HL-60 (cell line): ENCODE measurements at regions not wholly inside any gene's neighbourhood (a gene's known extent, or its start where the extent isn't known, plus 50 kb on each side); places are given as distances from the start of the nearest gene placed in this dataset.

Experiments used
- DNase-seq, 2 experiments: peaks; one replicate each; pipeline ENCODE4 v3.0.0-alpha.2; 2010 to 2020; ENCODE audit warnings: low read depth in 1 of 2, low spot score in 1 of 2
- H3K27ac ChIP-seq: fragments of 250-450 bp; sonication (Bioruptor Pico); replicated peaks from 2 replicates; pipeline ENCODE4 v1.5.1; 2020; ENCODE audit warnings: mild to moderate bottlenecking, moderate library complexity
- H3K27me3 ChIP-seq: fragments of 250-450 bp; sonication (Bioruptor Pico); 2 replicates; pipeline ENCODE4 v1.5.1; 2021; ENCODE audit warnings: mild to moderate bottlenecking, moderate library complexity; ENCODE audit not compliant: insufficient read depth, poor library complexity, severe bottlenecking
- H3K4me3 ChIP-seq: replicated peaks from 2 replicates; pipeline ENCODE4 v1.5.1; 2011; ENCODE audit warnings: mild to moderate bottlenecking, control low read depth, low read length; ENCODE audit not compliant: insufficient read depth
- GABPA ChIP-seq: IDR thresholded peaks from 2 replicates; pipeline ENCODE4 v1.6.1; 2012; ENCODE audit warnings: low read depth
- POLR2AphosphoS5 ChIP-seq: IDR thresholded peaks from 2 replicates; pipeline ENCODE4 v1.6.1; 2012; ENCODE audit warnings: low read depth
- SPI1 ChIP-seq: IDR thresholded peaks from 2 replicates; pipeline ENCODE4 v1.6.1; 2012; ENCODE audit warnings: low read depth, mild to moderate bottlenecking, borderline replicate concordance
- TF ChIP-seq, protein P1 (sequence below): IDR thresholded peaks from one replicate; pipeline ENCODE4 v1.5.1; 2011; ENCODE audit warnings: low read length, control low read depth, inconsistent platforms; ENCODE audit not compliant: insufficient read depth
- TF ChIP-seq, protein P2 (sequence below): IDR thresholded peaks from 2 replicates; pipeline ENCODE4 v1.6.1; 2012; ENCODE audit warnings: low read depth; ENCODE audit not compliant: insufficient replicate concordance

DNA sequence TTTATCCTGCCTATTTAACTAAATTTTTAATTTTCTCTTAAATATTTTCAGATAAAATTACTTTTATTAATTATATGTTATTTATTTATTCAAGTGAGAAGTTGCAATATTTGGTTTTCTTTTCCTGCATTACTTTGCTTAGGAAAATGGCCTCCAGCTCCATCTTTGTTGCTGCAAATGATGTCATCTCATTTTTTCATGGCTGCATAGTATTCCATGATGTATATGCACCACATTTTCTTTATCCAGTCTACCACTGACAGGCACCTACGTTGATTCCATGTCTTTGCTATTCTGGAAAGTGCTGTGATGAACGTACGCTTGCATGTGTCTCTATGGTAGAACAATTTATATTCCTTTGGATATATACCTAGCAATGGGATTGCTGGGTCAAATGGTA lies 186.9 kb upstream of the LYPLAL1 start:
- TF ChIP-seq, protein P1, sequence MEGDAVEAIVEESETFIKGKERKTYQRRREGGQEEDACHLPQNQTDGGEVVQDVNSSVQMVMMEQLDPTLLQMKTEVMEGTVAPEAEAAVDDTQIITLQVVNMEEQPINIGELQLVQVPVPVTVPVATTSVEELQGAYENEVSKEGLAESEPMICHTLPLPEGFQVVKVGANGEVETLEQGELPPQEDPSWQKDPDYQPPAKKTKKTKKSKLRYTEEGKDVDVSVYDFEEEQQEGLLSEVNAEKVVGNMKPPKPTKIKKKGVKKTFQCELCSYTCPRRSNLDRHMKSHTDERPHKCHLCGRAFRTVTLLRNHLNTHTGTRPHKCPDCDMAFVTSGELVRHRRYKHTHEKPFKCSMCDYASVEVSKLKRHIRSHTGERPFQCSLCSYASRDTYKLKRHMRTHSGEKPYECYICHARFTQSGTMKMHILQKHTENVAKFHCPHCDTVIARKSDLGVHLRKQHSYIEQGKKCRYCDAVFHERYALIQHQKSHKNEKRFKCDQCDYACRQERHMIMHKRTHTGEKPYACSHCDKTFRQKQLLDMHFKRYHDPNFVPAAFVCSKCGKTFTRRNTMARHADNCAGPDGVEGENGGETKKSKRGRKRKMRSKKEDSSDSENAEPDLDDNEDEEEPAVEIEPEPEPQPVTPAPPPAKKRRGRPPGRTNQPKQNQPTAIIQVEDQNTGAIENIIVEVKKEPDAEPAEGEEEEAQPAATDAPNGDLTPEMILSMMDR, result no peak
- TF ChIP-seq SPI1 (no peak), GABPA (no peak), POLR2AphosphoS5 (no peak)
- TF ChIP-seq, protein P2, sequence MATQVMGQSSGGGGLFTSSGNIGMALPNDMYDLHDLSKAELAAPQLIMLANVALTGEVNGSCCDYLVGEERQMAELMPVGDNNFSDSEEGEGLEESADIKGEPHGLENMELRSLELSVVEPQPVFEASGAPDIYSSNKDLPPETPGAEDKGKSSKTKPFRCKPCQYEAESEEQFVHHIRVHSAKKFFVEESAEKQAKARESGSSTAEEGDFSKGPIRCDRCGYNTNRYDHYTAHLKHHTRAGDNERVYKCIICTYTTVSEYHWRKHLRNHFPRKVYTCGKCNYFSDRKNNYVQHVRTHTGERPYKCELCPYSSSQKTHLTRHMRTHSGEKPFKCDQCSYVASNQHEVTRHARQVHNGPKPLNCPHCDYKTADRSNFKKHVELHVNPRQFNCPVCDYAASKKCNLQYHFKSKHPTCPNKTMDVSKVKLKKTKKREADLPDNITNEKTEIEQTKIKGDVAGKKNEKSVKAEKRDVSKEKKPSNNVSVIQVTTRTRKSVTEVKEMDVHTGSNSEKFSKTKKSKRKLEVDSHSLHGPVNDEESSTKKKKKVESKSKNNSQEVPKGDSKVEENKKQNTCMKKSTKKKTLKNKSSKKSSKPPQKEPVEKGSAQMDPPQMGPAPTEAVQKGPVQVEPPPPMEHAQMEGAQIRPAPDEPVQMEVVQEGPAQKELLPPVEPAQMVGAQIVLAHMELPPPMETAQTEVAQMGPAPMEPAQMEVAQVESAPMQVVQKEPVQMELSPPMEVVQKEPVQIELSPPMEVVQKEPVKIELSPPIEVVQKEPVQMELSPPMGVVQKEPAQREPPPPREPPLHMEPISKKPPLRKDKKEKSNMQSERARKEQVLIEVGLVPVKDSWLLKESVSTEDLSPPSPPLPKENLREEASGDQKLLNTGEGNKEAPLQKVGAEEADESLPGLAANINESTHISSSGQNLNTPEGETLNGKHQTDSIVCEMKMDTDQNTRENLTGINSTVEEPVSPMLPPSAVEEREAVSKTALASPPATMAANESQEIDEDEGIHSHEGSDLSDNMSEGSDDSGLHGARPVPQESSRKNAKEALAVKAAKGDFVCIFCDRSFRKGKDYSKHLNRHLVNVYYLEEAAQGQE, result no peak
- Histone ChIP-seq H3K27me3 (no peaks in the 10 kb centered on the region), H3K27ac (no peak overlapping the region), H3K4me3 (no peak overlapping the region)
- DNase-seq, result no peak

DNA sequence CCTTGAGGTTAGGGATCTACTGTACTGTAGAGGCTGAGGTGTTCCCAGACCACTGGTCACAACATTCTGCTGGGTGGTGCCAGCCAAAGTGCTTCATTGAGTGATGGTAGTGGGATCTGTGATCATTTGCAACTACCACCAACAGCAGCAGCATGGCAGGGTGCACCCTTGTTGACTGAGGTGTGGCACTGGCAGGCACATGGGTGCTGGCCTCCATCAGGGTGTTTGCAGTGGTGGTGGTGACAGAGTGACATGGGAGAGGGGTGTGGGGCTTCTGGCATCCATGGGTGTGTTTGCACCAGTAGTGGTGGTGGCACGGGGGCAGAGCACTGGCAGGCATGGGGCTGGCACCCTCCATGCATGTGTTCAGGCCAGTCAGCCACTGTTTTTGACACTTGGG lies 183.7 kb upstream of the LYPLAL1 start:
- Histone ChIP-seq H3K27me3 (no peaks in the 10 kb centered on the region), H3K27ac (no peak overlapping the region), H3K4me3 (no peak overlapping the region)
- TF ChIP-seq, protein P1, result no peak
- TF ChIP-seq GABPA (no peak), POLR2AphosphoS5 (no peak), SPI1 (no peak)
- TF ChIP-seq, protein P2, result no peak
- no peak for DNase-seq

DNA sequence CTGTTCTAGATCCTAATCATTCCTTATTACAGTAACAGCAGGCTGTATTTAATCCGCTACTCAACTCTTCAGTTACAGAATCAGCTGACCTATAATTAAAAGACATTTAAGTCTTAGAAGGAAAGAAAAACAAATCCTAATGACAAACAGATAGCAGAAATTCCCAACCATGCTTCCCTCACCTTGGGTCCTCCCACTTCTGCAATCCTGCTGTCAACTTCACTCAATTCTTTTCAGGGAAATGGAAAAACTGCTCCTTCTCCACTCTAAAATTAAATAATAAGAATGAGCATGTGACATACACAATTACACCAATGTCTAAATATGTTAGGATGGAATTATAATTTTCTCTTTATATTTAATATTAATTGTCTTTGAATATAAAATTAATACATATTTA lies 182.6 kb upstream of the LYPLAL1 start:
- no peak for TF ChIP-seq POLR2AphosphoS5
- TF ChIP-seq, protein P2, result no peak
- no peak for TF ChIP-seq SPI1
- TF ChIP-seq GABPA, result no peak
- TF ChIP-seq, protein P1, result no peak

More for the DNA sequence above, 182.6 kb upstream of the LYPLAL1 start:
- no peaks in the 10 kb centered on the region for H3K27me3 ChIP-seq
- DNase-seq, result no peak
- H3K4me3 ChIP-seq, result no peak overlapping the region
- H3K27ac ChIP-seq, result no peak overlapping the region
